Left lobe of liver (tissue), 2 donors: ENCODE measurements at regions not wholly inside any gene's neighbourhood (a gene's known extent, or its start where the extent isn't known, plus 50 kb on each side); places are given as distances from the start of the nearest gene placed in this dataset.

Experiments
- ATAC-seq: fragments of 200-7000 bp; cut with Tn5 transposase; one replicate; pipeline ENCODE4 v1.9.1; 2020; ENCODE audit warnings: mild to moderate bottlenecking, moderate library complexity
- DNase-seq: peaks from one replicate; pipeline ENCODE4 v3.0.0-alpha.2; 2020; ENCODE audit warnings: low spot score
- donor health status: DM: no; HTN: no; CAD: no; lungs with moderate emphysema.
- donor health status: DM: no; HTN: yes; CAD: no.

DNA sequence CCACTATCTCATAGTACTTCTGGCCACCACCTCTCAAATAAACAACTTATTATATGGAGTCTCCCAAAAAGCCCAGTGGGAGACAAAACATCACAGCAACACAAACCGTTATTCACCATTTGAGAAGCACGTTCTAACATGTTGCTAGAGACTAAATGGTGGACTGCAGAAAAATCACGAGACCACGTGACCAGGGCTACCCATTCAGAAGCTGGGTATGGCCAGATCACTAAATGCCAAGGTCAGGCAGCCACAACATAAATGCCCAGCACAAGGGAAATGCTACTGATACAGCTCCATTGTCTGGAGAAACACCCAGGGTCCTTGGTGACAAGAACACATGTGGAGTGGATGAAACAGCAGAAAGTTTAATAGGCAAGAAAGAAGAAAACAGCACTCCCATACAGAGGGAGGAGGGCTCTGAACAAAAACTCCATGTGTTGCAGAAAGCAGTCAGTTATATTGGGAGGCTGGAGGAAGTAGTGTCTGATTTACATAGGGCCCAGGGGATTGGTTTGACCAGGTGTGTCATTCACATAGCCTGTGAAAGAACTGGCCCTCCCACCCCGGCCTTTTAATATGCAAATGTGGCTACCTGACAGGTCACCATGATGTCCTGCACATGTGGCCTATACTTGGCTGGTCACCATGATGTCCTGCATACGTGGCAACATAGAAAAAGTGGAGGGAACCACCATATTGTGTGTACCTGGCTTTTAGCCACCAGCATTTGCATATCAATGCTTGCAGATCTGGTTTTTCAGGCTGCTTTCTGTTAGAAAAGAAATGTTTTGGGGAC is 97.2 kb downstream of the TRIM36 start:
- DNase-seq (no peak), ATAC-seq (no peak)

DNA sequence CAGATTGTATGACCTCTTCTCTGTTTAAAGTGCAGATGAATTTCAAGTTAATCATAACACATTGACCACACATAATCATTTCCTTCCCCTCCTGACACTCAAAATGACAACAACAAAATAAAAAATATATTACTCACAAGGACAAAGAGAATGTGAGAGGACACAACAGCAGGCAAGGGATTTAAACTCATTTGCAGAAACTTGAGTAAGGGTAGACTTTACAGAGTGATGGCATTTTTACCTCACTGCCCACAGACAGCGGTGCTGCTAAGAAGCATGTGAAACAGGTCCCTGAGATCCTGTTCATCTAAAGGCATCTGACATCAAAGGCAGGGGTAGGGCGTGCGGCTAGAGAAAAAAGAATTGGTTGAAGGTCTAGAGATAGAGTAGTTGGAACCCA is 99.0 kb downstream of the TRIM36 start:
- ATAC-seq: no peak
- DNase-seq: no peak

GRCh38 chr5:115069087-115069968 is 100.4 kb downstream of the TRIM36 start:
- ATAC-seq (peak; percentile 93), DNase-seq (peak; percentile 46)

- ATAC-seq (peak; percentile 65), DNase-seq (no peak)
These were observed 101.2 kb downstream of the TRIM36 start for GRCh38 chr5:115068239-115069086.

- ATAC-seq: no peak
These were observed 105.3 kb downstream of the TRIM36 start for GRCh38 chr5:115064380-115064779.

DNA sequence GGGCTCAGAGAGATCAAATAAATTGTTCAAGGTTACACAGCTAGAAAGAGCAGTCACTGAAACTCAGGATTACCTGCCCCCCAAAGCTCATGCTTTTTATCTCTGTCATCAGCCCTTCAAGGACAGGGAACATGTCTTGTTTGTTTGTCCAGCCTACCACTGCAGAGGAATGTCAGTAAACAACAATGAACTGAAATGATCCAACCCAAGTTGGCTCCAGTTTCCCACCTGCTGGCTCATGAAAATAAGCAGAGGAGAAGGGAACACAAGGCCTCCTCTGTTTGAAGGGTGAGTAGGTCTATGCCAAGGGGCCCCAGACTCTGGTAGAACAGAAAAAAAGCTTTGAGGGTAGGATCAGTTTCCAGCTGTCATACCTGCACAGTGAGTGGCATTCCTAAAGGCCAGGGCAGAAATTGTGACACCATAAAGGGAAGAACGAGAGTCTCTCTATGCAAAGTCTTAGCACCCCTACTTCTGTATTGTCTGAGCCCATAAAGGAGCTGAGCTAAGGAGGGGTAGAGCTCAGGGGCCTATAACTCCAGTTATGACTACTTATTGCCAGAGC is 115.2 kb downstream of the TRIM36 start:
- DNase-seq (no peak), ATAC-seq (peak; percentile 27)

More at GRCh38 chr5:115064380-115064779, 105.3 kb downstream of the TRIM36 start:
- no peak for DNase-seq

GRCh38 chr5:115052948-115053347 is 116.8 kb downstream of the TRIM36 start:
- ATAC-seq: peak; percentile 40

DNA sequence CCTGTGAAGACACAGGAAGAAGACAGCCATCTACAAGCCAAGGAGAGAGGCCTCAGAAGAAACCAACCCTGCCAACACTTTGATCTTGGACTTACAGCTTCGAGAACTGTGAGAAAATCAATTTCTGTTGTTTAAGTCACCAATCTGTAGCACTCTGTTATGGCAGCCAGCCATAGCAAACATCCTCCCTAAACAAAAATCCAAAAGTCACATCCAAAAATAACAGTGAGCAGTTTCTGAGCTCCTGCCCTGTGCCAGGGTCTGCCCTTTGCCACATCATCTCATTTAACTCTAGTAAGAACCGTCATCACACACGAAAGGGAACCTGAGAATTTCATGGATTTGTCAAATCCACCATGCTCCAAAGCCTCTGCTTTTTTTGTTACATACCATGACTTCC is 118.8 kb downstream of the TRIM36 start:
- peak; percentile 89 for ATAC-seq

More at GRCh38 chr5:115052948-115053347, 116.8 kb downstream of the TRIM36 start:
- no peak for DNase-seq

GRCh38 chr5:115033861-115034260 is 135.8 kb downstream of the TRIM36 start:
- ATAC-seq (no peak), DNase-seq (no peak)

More for the DNA sequence above, 118.8 kb downstream of the TRIM36 start:
- peak; percentile 59 for DNase-seq

DNA sequence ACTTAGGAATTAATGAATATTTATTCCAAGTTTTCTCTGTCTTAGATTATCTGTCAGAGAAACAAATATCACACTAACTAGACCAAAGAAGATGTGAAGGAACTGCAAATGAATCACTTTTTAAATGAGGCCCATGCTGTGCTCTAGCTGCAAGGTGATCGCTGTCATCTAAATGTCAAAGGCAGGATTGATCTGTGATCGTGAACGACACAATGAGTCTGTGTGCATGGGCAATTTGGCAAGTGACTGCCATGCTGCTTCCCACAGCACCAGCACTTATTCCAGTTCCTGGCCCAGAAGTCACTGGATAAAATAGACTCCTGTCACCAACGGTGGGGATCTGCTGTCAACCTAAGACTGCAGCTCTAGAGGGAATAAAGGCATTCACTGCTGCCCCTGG is 141.2 kb downstream of the TRIM36 start:
- no peak for DNase-seq
- no peak for ATAC-seq

DNA sequence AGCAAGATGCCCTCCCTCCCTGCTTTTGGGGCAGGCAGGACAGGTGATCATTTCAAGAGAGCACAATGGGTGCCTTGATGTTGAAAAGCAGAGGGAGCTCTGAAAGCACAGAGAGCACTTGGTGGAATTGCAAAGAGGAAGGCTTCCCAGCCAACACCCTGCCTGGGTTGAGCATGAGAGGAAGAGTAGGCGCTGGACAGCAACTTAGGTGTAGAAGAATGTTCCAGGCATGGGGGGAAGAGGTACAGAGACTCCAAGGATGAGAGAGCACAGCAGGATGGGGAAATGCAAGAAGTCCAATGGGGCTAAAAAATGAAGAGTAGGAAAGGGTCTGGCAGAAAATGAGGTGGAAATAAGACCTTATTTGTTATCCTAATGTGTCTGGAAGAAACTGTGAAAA is 144.8 kb downstream of the TRIM36 start:
- no peak for DNase-seq
- no peak for ATAC-seq

- ATAC-seq (no peak), DNase-seq (no peak)
These were observed 147.4 kb downstream of the TRIM36 start for GRCh38 chr5:115022303-115022702.

GRCh38 chr5:115016646-115017045 is 153.1 kb downstream of the TRIM36 start:
- DNase-seq: no peak
- ATAC-seq: no peak

GRCh38 chr5:114999176-114999575 is 170.5 kb downstream of the TRIM36 start:
- no peak for ATAC-seq
- no peak for DNase-seq

- ATAC-seq: no peak
These were observed 180.2 kb downstream of the TRIM36 start for GRCh38 chr5:114989512-114989911.

GRCh38 chr5:114988096-114988495 is 181.6 kb downstream of the TRIM36 start:
- no peak for DNase-seq
- ATAC-seq: no peak

More at GRCh38 chr5:114989512-114989911, 180.2 kb downstream of the TRIM36 start:
- no peak for DNase-seq

DNA sequence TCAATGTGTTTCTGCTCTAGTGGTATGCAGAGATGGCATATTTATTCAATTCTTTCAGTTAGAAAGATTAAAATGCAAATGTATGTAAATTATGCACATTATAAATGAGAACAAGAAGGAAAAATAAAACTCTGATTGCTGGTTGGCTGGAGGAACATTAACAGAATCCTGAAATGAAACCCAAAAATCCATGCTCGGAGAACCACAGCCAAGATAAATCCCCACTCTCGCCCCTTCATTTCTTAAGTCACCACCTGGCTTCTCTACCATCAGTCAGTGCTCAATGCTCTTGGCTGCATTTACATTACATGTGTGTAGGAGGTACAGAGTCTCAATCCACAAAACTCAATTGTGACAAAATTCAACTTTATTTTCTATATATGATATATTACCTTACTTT is 184.9 kb downstream of the TRIM36 start:
- ATAC-seq (no peak), DNase-seq (no peak)

GRCh38 chr5:114981111-114981510 is 188.6 kb downstream of the TRIM36 start:
- ATAC-seq (no peak), DNase-seq (no peak)

DNA sequence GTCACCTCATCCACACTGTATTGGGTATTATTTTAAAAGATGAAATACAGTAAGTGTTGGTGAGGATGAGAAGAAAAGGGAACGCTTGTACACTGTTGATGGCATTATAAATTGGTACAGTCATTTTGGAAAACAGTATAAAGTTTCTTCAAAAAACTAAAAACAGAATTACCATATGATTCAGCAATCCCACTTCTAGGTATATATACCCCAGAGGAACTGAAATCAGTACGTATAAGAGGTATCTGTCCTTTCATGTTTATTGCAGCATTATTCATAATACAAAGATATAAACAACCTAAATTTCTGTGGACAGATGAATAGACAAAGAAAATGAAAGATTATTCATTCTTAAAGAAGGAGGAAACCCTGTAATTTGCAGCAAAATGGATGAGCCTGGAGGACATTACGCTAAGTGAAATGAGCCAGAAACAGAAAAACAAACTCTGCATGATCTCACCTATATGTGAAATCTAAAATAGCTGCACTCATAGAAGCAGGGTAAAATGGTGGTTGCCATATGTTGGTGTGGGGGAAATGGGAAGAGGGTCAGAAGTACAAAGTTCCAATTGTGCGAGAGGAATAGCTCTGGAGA is 191.6 kb downstream of the TRIM36 start:
- DNase-seq (no peak), ATAC-seq (no peak)

DNA sequence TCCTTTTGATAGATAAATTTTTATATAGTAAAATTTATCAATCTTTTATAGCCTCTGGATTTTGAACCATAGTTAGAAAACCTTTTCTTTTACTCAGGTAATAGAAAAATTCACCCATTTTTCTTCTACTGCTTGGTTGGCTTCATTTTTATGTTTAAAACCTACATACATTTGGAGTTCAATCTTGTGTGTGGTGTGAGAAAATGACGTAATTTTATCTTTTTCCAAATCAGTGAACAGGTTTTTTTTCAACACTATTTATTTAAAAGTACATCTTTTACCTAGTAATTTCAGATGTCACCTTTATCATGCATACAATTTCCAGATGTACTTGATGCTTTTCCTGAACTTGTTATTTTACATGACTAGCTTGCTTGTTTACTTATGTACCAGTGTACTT is 200.2 kb downstream of the TRIM36 start:
- no peak for ATAC-seq
- no peak for DNase-seq
